ENCODE measurements at regions not wholly inside any gene's neighbourhood (a gene's known extent, or its start where the extent isn't known, plus 50 kb on each side); places are given as distances from the start of the nearest gene placed in this dataset.

DNA sequence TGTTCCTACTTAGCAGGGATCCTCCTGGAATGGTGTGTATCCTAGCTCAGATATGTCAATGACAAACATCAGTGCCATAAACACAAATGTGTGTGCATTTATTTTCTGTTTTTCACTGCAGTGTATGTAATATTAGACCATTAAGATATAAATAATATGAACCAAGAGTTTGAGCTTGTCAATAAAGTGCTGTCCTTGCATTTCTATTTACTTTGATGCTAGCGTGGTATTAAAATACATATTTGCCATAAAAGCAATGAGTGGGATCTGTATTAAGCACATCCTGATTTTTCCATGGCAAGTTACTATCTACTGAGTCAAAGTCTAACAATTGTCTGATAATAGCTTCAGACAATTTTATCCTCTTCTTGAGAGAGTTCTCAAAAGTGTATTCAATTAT lies 157.6 kb downstream of the DIRAS2 start:
- no TSS peak for BruUV-seq (replicated peaks)
- intact Hi-C loops (cut with micrococcal nuclease; ENCODE audit: unreplicated experiment), result no loop called here
- ChIA-PET SMC1A (ENCODE audit: uncharacterized antibody, unreplicated experiment) (no interaction called here), CTCF (interaction anchor here (0.7 kb wide), 1 partner anchor 235 kb away, joined by 3 read pairs; no protein-coding TSS in a partner anchor), RAD21 (ENCODE audit: unreplicated experiment) (no interaction called here), POLR2A (no interaction called here)
- ATAC-seq (no peak), DNase-seq (ENCODE audit: low read depth, low spot score) (no peak), FAIRE-seq (no peak)
- Histone ChIP-seq H3K4me2 (ENCODE audit: control insufficient read depth, insufficient read depth) (no peak overlapping the region), H3K27me3 (replicated peaks in 1 of 2; ENCODE audit: control insufficient read depth in 2 of 2, insufficient read depth in 2 of 2, low read length in 1 of 2) (0 out of 4 replicates have a peak, but pooled peaks cover 0 to 2% of the 10 kb centered on the region in 2 experiments), H3K36me3 (ENCODE audit: control insufficient read depth in 2 of 2, insufficient read depth in 2 of 2, low read length in 1 of 2) (no peaks in the 10 kb centered on the region), H3K27ac (ENCODE audit: control insufficient read depth, insufficient read depth) (no peak overlapping the region), H3K4me3 (no peak overlapping the region), H2AFZ (ENCODE audit: control insufficient read depth, low read depth, low read length) (no peak overlapping the region), H3K9me3 (replicated peaks; ENCODE audit: control insufficient read depth, insufficient read depth, low read length) (no peaks in the 10 kb centered on the region; the same call in 2 of the 3 replicates), H3K79me2 (ENCODE audit: control insufficient read depth, insufficient read depth, low read length) (no peaks in the 10 kb centered on the region), H4K20me1 (ENCODE audit: control insufficient read depth, insufficient read depth) (no peaks in the 10 kb centered on the region), H3K4me1 (ENCODE audit: control insufficient read depth, insufficient read depth, low read length) (no peaks in the 10 kb centered on the region), H3K9ac (ENCODE audit: control insufficient read depth, insufficient read depth, low read length) (no peak overlapping the region)
- in situ Hi-C loops (cut with MboI), result no loop called here
- WGBS (ENCODE audit: insufficient coverage, insufficient replicate concordance, low lambda C conversion rate, missing lambda C conversion rate), result 0% methylated on average over 1 of the region's 1 CpG
- no peak for TF ChIP-seq ZNF687 (IDR thresholded peaks at IDR 0.05)
- TF ChIP-seq, protein P1, sequence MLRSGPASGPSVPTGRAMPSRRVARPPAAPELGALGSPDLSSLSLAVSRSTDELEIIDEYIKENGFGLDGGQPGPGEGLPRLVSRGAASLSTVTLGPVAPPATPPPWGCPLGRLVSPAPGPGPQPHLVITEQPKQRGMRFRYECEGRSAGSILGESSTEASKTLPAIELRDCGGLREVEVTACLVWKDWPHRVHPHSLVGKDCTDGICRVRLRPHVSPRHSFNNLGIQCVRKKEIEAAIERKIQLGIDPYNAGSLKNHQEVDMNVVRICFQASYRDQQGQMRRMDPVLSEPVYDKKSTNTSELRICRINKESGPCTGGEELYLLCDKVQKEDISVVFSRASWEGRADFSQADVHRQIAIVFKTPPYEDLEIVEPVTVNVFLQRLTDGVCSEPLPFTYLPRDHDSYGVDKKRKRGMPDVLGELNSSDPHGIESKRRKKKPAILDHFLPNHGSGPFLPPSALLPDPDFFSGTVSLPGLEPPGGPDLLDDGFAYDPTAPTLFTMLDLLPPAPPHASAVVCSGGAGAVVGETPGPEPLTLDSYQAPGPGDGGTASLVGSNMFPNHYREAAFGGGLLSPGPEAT (IDR thresholded peaks at IDR 0.05; ENCODE audit: low read depth), result no peak
